RWPE1 (cell line): ENCODE measurements at regions not wholly inside any gene's neighbourhood (a gene's known extent, or its start where the extent isn't known, plus 50 kb on each side); places are given as distances from the start of the nearest gene placed in this dataset.

Experiments used
- CTCF ChIA-PET: fragments of 350-600 bp; sonication (Branson Sonifier 250); formaldehyde crosslinking; extraction: SDS; loops from one replicate; lab custom pipeline; 2021; lab: Yijun Ruan, JAX
- POLR2A ChIA-PET: fragments of 400-600 bp; formaldehyde crosslinking; extraction: SDS; loops from one replicate; lab custom pipeline; 2020; ENCODE audit warnings: antibody characterized with exemption; ENCODE audit not compliant: low non-redundant PET; lab: Yijun Ruan, JAX
- DNase-seq: peaks from one replicate; pipeline ENCODE4 v3.0.0; 2012; ENCODE audit warnings: low spot score
- H3K27ac ChIP-seq: fragments of 450-650 bp; 2 replicates; pipeline ENCODE4 v1.5.1; 2017
- TF ChIP-seq, protein P1 (sequence below): fragments of 450-650 bp; conservative IDR thresholded peaks from 2 replicates; pipeline ENCODE4 v1.5.1; 2017; ENCODE audit warnings: low read depth, mild to moderate bottlenecking

DNA sequence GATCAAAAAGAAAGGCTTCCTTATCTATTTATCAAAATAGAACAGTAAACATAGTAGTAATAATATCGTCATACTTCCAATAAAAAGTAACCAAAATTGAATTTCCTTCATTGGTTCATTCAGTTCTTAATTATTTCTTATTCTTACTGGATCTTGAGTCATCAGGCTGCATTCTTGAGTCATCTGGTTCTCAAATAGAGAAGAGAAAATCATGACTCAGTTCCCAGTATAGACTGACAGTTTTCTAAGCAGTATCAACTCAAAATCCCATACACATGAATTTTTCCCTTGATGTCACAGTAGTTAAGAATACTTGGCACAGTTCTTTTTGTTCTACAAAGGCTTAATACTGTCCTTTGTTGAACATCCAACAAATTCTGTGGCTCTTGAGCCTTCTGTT lies 626.9 kb upstream of the ADGRL4 start:
- POLR2A ChIA-PET, result no interaction called here
- TF ChIP-seq, protein P1, sequence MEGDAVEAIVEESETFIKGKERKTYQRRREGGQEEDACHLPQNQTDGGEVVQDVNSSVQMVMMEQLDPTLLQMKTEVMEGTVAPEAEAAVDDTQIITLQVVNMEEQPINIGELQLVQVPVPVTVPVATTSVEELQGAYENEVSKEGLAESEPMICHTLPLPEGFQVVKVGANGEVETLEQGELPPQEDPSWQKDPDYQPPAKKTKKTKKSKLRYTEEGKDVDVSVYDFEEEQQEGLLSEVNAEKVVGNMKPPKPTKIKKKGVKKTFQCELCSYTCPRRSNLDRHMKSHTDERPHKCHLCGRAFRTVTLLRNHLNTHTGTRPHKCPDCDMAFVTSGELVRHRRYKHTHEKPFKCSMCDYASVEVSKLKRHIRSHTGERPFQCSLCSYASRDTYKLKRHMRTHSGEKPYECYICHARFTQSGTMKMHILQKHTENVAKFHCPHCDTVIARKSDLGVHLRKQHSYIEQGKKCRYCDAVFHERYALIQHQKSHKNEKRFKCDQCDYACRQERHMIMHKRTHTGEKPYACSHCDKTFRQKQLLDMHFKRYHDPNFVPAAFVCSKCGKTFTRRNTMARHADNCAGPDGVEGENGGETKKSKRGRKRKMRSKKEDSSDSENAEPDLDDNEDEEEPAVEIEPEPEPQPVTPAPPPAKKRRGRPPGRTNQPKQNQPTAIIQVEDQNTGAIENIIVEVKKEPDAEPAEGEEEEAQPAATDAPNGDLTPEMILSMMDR, result no peak
- peak; percentile 13 for DNase-seq
- no peak overlapping the region for H3K27ac ChIP-seq
- CTCF ChIA-PET, result no interaction called here

DNA sequence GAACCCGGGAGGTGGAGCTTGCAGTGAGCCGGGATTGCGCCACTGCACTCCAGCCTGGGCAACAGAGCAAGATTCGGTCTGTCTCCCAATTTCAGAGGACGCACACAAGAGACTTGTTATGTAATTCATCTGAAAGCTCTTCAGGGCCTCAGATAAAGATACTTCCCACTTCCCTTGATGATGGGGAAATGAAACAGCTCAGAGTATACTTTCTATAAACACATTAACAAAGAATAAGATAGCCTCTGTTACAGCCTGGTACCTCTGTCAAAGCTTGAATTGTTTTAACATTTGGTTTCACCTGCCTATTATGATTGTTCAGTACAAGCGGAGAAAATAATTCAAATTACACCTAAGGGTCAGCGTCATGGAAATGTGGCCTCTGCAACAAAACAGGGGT lies 622.9 kb upstream of the ADGRL4 start:
- DNase-seq, result no peak
- CTCF ChIA-PET, result no interaction called here
- POLR2A ChIA-PET, result no interaction called here
- TF ChIP-seq, protein P1, result no peak
- H3K27ac ChIP-seq, result no peak overlapping the region

DNA sequence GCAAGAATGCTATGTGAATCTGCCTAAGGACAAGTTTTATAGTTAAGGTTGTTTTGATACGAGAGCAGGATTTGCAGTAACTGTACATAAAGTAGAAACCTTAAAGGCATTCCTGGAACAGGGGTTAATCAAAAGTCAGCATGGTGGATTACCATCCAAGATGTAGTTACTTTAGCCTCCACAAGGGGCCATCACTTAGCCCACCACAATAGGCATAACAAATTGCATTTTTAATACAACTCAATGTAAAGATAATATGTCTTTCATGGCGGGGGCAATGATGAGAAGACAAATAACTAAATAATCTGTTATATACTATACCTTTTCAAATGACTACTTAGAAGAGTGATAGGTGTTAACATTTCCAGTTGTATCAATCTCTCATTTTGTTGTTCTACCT lies 611.2 kb upstream of the ADGRL4 start:
- ChIA-PET POLR2A (no interaction called here), CTCF (no interaction called here)
- H3K27ac ChIP-seq, result no peak overlapping the region
- TF ChIP-seq, protein P1, result no peak
- no peak for DNase-seq

DNA sequence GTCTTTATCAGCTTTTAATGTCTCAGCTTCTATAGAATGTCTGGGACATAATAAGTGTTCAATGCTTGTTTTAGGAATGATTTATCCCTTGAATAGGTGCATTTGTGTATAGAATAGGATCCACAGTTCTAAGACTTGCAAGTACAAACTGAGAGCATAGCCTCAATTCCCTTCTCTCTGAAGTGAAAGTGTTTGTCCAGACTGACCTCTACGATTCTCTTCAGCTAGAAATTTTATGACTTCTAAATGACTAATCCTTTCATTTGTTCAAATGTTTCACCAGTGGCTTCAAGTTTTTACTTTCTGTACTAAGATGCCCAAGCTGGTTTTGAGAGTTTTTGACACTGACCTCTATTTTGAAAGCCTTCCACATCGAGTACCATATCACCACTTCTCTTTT lies 608.2 kb upstream of the ADGRL4 start:
- CTCF ChIA-PET, result no interaction called here
- POLR2A ChIA-PET, result no interaction called here
- TF ChIP-seq, protein P1, result no peak
- DNase-seq, result no peak
- H3K27ac ChIP-seq, result no peak overlapping the region

DNA sequence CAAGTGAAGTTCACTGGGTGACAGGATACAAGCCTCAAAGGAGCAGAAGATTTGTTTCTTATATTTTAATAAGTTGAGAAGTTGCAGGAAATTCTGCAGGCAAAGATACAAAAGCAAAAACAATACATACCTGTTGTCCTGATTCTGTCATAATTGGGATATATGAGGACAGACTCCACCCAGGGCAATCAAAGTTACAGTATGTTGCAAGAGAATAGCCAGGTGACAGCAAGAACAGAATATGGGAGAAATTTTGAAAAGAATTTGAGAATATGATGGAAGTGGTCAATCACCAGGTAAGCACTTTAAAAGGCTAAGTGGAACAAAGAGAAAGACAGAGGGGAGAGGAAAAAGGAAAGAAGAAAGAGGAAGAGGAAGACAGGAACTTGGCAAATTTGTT lies 607.6 kb upstream of the ADGRL4 start:
- POLR2A ChIA-PET, result no interaction called here

DNA sequence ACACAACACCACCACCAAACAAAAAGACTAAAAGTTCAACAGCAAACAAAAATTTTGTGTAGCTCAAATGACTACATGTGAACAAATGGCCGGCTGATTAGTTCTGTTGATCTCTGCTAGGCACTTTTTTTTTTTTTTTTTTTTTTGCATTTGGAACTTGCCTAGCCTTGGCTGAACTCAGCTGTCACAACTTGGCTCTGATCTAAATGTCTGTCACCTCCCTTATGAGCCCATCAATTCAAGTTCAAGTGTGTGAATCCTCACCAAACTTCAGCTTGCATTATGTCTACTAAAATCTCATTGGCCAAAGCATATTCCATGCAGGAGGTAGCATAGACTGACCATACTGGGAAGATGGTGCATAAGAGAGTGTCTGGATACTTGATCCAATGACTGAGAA lies 606.5 kb upstream of the ADGRL4 start:
- DNase-seq, result no peak
- TF ChIP-seq, protein P1, result no peak
- H3K27ac ChIP-seq, result no peak overlapping the region
- POLR2A ChIA-PET, result no interaction called here
- CTCF ChIA-PET, result interaction anchor here (0.7 to 1.0 kb wide), 3 partner anchors 258 to 1226 kb away, joined by 3 to 5 read pairs (median 4); no protein-coding TSS in a partner anchor

More for the DNA sequence above, 607.6 kb upstream of the ADGRL4 start:
- TF ChIP-seq, protein P1, result no peak
- H3K27ac ChIP-seq, result no peak overlapping the region
- DNase-seq, result no peak
- CTCF ChIA-PET, result no interaction called here
